ENCODE measurements at regions not wholly inside any gene's neighbourhood (a gene's known extent, or its start where the extent isn't known, plus 50 kb on each side); places are given as distances from the start of the nearest gene placed in this dataset.
"Not testable (repeated sequence)": the region's sequence is repeated elsewhere in the genome, so short reads cannot be mapped to it uniquely, and the experiment has no call there.

DNA sequence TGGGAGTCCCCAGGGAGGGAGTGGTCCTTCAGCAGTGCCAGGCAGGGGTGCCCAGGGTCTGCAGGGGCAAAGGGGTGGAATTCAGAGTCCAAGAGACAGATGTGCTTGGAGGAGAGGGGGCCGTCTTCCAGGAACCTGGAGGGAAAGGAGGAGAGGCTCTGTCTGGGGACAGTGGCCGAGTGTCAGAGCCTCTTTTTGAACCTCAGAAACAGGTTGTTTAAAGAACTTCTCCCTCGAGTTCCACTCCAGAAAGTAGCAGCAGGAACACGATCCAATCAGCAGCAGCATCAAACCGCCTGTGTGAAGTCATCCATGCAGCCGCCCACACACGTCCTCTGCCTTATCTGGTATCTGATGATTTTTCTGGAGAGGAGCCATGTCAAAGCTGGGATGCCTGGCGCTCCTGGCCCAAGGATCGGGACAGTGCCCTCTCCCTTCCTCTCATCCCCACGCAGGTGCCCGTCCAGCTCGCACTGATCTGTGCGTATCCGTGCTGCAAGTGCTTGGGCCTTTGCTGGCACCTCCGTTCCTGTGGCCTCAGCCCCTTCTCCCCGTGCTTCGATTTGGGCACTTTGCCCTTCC lies 205.1 kb downstream of the NDUFA10 start:
- no peak for DNase-seq (ENCODE audit: low read depth in 2 of 2)

DNA sequence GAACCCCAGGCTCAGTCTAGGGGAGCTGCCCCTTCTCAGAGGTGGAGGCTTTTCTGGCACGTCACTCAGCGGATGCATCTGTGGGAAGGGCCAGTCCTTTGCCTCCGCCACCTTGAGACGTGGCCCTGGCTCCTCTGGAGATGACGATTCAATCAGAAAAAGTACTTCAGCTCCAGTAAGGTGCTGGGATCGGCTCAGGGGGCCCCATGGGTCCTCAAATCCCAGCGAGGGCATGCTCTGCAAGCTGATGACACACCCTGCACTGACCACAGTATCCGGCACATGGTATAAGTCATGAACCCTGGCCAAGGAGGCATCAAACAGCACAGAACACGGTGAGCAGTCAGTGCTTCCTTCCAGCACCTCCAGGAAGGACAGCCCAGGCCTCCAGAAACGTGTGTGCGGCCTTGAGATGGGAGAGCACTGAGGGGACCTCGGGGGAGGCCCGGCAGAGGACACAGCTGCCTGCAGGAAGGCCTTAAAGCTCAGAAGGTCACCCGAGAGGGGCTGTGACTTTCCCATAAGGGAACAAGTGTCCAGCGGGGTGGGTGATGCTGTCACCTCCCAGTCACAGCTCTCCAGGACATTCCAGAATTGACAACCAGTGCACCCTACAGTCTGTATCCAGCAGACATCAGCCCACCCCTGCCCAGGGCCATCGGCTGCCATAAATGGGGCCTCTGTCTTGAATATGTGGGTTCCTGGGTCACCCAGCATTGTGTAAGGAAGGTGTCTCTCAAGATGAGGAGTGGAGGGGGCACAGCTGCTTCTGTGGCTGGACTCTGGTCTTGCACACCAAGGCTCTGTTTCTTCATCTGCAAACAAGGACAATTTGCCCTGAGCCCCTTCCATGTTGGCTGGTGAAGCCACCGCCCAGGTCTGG lies 205.8 kb downstream of the NDUFA10 start:
- DNase-seq (ENCODE audit: low read depth in 2 of 2), result no peak

DNA sequence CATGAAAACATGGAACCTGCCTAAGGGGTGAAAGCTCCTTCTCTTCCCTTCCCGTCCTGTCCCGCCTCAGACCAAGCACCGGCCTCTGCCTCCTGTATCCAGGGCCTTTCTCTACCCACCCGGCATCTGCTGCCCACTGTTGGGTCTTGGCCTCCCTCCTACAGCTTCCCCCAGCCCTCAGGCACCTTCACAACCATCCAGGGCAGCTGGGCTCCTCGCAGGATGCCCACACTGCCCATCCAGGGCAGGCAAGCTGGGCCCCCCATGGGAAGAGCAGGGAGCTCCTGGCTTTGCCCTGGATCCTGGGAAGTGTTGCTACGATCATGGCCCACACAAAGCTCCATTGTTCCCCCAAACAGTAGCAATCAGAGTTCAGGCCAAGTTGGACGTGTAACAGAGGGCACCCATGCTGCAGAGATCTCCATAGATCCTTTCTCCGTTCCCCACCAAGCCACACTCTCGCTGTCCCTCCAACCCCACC lies 206.6 kb downstream of the NDUFA10 start:
- DNase-seq (ENCODE audit: low read depth in 2 of 2), result no peak

DNA sequence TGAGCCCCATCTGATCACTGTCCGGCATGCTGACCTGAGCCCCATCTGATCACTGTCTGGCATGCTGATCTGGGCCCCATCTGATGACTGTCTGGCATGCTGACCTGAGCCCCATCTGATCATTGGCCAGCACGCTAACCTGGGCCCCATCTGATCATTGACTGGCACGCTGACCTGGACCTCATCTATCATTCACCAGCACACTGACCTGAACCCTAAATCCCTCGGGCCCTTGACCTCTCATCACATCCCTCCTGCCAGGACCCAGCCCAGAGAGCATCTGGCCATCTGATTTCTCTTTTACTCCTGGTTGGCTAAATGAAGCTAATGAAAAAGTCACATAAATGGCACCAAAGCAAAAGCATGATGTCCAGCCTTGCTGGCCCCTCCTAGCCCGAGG lies 207.1 kb downstream of the NDUFA10 start:
- no peak for DNase-seq (ENCODE audit: low read depth in 2 of 2)

DNA sequence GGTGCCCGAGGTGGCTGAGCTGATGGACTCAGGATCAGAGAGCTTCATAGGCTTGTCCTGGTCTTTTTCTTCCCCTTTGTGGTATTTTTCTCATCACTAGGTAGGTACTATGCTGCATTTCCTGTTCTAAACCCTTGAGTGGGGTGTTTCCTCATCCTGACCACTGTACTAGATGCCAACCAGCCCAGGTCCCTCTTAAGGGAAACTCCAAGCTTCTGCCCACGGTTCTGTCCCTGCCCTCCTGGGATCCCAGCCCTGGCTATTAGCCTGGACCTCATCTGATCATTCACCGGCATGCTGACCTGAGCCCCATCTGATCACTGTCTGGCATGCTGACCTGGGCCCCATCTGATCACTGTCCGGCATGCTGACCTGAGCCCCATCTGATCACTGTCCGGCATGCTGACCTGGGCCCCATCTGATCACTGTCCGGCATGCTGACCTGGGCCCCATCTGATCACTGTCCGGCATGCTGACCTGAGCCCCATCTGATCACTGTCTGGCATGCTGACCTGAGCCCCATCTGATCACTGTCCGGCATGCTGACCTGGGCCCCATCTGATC lies 207.6 kb downstream of the NDUFA10 start:
- DNase-seq (ENCODE audit: low read depth in 2 of 2), result not testable (repeated sequence)

DNA sequence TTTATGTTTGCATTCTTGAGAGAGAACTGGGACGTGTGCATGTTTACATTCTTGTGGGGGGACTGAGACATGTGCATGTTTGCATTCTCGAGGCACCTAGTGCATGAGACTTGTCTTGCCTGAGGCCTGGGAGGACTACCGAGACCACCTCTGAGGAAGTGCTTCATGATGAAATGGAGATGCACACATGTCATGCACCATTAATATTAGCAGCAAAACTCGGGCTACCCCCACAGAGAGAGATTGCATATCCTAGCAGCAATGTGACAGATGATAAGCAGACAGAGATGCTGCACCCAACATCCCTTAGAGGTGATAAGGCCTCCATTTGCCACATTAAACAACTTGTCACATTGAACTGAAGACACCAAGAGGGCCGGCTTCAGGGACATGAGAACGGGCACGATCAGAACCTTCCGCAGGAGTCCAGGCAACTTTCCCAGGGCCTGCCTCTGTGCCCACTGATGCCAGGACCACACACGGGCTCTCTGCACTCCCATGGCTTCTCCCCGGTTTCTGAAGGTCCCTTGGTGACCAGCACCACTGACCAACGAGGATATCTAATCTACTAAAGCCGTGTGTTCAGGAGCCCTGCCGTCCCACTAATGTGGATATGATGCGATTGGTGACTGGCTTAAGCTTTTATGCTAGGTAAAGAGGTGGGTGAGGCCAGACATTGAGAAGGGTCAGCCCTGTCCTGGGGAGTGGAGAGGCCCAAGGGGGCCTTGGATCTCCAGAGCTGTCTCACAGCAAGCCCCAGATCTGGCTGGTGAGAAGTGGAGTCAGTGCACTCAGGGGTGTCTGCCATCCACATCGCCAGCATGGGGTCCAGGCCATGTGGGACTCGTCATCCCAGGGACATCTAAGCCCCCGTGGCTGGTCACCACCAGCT lies 208.3 kb downstream of the NDUFA10 start:
- no peak for DNase-seq (ENCODE audit: low read depth in 2 of 2)

DNA sequence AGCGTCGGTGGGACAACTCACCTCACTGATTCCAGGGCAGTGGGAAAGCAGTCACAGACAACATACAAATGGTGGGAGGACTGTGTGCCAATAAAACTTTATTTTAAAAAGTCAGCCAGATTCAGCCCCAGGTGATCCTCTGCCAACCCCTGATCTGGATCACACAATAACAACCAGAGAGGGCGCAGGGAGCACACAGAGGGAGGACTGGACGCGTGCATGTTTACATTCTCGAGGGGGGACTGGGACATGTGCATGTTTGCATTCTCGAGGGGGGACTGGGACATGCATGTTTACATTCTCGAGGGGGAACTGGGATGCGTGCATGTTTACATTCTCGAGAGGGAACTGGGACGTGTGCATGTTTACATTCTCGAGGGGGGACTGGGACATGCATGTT lies 209.5 kb downstream of the NDUFA10 start:
- no peak for DNase-seq (ENCODE audit: low read depth in 2 of 2)

DNA sequence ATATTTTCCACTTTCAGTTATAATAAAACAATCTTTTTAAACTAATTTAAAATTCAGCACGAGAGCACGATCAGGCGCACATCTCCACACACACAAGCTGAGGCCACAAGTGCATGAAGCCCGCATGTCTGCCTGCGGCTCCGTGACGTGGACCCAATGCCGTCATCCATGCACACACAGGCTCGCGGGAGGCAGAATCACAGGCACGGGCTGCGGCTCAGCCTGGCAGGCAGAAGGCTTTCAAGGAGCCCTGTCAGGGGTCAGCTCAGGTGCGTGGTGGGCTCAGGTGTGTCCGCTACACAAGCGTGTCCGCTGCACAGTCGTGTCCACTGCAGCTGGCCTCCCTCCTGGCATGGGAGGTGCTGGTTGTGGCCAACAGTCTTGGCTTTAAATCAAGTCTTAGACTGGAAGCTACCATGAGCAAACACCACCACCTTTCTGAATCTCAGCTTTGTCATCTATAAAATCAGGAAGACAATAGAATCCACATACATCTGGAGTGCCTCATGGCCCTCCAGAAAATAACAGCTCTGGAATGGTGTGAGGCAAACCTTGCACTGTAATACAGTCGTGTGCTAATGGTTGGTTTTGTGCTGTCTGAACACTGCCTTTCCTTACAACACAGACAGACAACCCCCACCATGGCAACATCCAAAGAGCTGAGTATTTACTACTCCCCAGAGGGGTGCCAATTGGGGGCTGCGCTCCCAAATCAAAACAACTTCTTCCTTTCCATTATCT lies 210.1 kb downstream of the NDUFA10 start:
- DNase-seq (ENCODE audit: low read depth in 2 of 2), result no peak

DNA sequence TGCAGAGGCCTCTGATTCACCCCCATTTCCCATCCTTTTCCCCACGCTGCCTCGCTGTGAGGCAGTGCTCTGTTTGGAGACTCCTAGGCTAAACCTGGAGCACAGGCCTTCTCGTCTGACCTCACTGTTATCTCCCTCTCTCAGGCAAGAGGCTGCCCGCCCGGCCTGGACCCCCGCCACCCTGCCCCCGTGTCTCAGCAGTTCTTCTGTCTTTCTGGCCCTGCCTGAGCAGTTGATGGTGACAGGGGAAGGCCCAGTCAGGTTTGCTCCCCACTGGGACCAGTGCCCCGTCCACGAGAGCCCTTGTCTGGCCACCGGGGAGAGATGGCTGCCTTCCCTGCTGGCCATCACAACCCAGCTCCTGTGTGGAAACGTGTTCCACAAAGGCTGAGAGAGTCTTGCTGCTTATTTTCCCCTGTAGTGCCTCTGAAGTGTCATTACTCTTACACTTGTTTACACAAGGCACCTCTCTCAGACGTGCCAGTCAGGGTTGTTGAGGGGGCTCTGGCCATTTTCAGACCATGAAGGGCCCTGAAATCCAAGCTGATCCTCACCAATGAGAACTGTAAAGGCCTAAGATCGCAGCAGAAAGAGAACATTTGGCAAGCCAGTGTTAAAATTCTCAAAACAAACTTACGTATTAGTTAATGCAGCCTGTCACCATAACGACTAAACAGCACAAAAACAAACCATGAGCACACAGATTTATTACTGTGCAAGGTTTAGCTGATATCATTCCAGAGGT lies 210.9 kb downstream of the NDUFA10 start:
- DNase-seq (ENCODE audit: low read depth in 2 of 2), result no peak

DNA sequence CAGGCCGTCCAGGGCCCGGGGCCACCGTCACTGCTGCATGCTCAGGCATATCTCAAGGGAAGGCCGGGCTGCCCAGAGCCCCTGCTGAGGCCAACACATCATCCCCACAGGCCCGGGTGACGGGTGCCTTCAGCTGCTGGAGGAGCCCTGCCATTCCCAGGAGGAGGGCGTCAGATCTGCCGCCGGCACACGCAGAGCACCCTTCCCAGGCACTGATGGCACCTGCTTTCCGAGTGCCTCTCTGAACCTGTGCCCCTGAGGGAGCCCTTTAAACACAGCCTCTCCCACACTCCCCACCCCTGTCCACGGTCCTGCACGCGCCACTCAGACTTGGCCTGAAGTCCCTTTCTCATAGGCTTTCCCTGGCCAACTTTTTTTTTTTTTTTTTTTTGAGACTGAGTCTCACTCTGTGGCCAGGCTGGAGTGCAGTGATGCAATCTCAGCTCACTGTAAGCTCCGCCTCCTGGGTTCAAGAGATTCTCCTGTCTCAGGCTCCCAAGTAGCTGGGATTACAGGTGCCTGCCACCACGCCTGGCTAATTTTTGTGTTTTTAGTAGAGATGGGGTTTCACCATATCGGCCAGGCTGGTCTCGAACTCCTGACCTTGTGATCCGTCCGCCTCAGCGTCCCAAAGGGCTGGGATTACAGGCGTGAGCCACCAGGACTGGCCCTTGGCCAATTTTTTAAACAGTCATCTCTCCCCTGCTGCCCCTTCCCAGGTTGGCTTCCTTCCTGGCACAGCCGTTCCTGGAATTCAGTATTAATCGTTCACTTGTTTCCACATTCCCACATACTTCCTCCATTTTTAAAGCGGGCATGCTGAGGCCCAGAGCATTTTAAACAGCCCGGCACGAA lies 211.7 kb downstream of the NDUFA10 start:
- DNase-seq (ENCODE audit: low read depth in 2 of 2), result no peak

DNA sequence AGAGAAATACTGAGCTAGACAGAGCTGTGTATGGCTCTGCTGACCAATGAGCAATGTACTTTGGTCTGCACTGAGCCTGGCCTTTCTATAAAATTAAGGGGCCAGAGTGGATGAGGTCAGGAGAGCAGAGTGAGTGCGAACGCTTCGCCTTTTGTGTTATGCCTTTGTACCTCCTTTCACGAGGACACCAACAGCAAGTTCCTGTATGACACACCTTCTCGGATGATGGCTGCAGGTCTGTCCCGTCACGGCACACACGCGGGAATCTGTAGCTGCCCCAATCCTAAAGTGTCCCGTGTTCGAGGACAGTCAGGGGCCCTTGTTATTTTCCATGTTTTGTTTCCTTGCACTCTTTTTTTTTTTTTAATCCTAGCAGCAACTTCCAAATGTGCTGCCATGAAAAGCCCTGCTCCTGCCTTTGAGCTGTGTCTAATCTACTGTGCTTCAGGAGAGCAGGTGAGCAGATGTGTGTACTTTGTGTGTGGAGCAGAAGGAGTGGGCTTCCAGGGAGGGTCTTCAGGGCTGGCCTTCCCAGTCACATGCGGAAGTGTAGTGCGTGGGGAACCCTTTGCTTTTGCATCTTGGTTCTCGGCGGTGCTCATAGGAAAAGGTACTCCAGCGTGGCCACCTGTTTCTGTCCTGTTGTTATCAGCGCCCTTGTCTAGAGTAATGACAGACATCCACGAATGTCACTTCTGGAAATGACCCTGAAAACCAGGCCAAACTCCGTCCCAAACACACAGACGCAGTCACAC lies 213.2 kb downstream of the NDUFA10 start:
- DNase-seq (ENCODE audit: low read depth in 2 of 2), result no peak

DNA sequence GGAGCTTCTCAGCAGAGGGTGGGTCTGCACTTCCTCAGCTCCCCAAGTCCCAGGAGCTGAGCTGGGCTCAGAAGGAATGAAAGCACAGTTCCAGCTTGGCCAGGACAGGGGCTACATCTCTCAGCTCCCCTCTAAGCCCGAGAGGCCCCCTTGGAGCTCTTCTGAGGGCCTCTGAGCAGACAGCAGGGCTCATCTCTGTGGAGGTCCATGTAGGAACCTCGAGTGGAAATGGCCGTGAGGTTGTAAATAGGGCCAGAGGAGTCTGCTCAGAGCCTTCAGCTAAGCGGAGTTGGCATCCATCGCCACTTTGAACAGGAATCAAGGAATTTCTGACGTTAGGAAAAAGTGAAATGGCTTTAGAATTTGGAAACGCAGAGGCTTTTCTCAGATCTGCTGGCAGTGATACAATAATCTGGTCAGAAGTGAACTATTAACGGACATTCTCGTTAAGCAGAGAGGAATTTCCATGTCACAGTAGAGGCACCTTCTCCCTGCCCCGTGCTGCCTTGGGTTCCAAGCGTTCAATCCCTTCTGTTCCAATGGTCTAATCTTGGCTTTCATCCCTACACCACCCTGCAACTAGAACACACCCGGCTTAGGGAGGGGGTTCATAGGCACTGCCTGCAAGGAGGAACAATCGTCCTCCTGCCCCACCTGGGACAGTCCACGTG lies 213.9 kb downstream of the NDUFA10 start:
- no peak for DNase-seq (ENCODE audit: low read depth in 2 of 2)

DNA sequence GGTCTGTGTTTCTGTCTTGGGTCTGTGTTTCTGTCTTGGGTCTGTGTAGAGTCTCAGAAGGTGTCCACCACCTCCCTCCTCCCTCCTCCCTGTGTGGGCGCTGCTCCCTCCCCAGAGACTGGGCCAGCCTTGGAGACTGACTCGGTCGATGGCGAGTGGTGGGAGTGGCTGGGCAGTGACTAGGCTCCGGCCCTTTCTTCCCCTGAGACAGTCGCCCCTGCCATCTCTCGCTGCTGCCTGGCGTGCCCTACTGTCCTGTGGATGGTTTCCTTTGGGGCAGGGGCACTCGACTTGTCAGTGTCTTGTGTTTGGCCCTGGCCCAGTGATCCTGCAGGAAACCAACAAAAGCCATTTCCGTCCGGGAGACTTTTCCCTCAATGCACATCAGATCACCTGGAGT lies 215.8 kb downstream of the NDUFA10 start:
- no peak for DNase-seq (ENCODE audit: low read depth in 2 of 2)

DNA sequence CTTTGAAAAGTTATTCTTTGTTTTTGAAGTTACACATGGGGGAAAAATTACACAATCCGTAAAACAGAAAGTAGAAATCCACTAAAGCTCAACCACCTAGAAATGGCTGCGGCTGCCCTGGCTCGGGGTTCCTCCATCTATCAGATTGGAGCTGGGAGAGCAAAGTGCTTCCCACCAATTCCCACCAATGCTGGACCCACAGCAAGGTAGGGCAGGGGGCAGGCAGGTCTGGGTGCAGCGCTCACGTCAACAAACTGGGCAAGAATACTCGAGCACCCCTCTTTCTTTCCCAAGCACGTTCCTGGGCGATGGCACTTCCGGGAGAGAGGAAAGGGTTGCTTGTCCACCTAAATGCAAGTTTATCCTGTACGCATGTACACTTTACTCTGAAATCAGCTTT lies 217.6 kb downstream of the NDUFA10 start:
- DNase-seq (ENCODE audit: low read depth in 2 of 2), result no peak

DNA sequence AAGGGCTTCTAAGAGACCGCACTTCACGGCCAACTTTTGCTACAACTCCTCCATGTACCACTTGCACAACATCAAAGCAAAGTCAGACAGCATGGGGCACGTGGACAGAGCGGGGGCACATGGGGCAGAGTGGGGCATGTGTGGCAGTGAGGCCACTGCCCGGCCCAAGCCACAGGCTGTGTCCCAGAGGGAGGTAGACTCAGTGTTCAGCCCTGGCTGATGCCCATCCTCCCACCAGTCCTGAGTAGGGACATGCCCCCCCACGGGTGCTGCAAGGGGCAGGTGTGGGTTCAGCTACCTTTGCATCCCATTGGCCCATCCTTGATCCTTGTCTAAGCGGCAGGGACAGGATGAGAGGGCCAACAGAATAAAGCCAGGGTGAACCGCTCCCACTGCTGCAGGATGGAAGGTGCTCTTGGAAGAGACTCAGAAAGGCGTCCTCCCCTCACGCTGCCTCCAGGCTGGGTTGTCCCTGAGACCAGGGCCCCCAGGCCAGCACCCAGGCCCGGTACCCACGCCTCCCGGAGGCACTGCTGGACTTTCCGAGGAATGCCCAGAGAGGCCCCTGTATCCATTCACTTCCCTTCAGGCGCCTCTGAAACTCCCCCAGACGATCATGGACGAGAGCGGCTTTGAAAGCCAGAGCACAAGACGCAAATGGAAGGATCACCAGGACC lies 218.2 kb downstream of the NDUFA10 start:
- no peak for DNase-seq (ENCODE audit: low read depth in 2 of 2)

DNA sequence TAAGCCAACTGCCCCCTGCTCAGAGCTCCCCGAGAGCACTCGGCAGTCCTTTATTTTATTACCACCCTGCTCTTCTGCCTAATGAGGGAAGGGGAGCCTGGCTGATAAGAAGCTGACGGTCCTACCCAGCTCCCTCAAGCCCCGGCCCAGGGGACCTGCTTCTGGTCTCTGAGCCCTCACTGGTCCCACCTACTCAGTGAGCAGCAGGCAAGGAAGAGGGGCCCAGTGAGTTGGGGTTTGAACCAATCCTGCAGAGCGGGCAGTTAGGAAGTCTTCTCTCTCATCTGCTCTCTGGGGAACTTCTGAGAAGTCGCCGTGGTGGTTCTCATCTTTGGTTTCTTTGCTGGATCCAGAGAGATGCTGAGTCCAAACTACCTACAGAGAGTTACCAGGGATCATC lies 218.9 kb downstream of the NDUFA10 start:
- no peak for DNase-seq (ENCODE audit: low read depth in 2 of 2)

DNA sequence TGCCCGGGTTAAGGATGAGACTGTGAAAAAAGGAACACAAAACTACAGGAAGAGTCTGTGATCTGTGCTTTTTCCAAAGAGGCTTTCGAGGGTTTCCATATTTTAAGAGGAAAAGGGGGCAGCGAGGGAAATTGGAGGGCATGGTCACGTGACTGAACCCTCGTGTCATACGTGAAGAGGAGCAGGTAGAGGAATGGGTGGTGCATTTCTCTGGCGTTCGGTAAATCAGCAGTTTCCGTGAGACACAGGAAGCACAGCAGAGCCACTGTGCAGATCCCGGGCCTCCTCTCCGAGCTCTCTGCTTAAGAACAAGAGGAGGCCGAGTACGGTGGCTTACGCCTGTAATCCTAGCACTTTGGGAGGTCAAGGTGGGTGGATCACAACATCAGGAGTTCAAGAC lies 219.7 kb downstream of the NDUFA10 start:
- no peak for DNase-seq (ENCODE audit: low read depth in 2 of 2)

DNA sequence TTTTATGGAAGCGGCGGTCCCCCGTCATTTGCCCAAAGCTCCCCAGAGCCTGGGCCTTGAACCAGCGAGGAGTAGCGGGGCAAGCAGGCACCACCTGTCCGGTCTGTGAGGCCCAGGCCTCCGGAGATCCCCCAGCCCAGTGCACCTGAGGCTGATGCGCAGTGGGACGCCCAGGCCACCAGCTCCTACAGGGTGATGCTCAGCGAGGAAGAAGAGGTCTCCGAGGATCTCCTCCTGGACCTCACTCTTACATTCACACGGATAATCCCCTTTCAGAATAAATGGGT lies 220.2 kb downstream of the NDUFA10 start:
- DNase-seq (ENCODE audit: low read depth in 2 of 2), result no peak

Data from fibroblast of skin of left biceps (primary cell).